GM19239 (cell line): ENCODE measurements at regions not wholly inside any gene's neighbourhood (a gene's known extent, or its start where the extent isn't known, plus 50 kb on each side); places are given as distances from the start of the nearest gene placed in this dataset.
"Not testable (repeated sequence)": the region's sequence is repeated elsewhere in the genome, so short reads cannot be mapped to it uniquely, and the experiment has no call there.

Experiments
- DNase-seq: peaks from one replicate; pipeline ENCODE4 v3.0.0; 2011; ENCODE audit warnings: low spot score; ENCODE audit not compliant: insufficient read length
- FAIRE-seq: peaks from 2 replicates; lab custom pipeline; 2011; peaks lifted over from hg19 to GRCh38; lab: Jason Lieb, UNC

GRCh38 chr5:57751710-57752109 lies 269.1 kb upstream of the ACTBL2 start:
- FAIRE-seq, result no peak
- no peak for DNase-seq

DNA sequence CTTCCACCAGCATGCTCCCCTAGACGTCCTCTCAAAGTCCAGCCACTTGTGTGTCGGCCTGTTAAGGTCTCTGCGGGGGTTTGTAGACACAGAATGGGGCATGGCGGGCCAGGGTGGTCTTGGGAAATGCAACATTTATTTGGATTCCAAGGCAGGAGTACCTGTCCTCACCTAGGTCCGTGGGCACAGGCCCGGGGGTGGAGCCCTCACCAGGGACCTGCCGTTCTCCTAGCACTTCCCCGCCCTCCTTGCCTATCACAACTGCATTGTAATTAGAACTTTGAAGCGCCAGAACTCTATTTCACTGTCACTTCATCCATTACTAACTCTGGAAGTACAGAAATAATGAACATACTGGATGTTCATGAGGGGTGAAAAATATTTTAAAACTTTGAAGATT lies 268.3 kb upstream of the ACTBL2 start:
- FAIRE-seq, result no peak
- DNase-seq, result no peak

DNA sequence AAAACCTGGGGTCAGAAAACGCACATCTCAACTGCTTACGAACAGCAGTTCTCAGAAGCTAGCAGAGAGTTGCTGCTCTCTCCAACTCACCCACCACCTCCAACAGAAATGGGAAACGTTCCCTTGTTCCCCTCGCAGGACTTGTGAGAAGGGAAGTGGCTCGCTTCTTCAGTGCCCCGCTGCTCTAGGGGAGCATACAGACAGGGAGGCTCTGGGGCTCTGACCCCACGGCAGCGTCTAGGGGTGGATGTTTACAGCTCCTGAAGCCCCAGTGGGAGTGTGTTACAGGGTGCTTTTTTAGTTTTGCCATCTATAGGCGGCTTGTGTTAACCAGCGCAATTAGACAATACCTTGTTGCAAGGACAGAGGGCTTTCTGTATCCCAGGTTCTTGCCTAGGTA lies 267.7 kb upstream of the ACTBL2 start:
- DNase-seq, result no peak
- FAIRE-seq, result no peak

DNA sequence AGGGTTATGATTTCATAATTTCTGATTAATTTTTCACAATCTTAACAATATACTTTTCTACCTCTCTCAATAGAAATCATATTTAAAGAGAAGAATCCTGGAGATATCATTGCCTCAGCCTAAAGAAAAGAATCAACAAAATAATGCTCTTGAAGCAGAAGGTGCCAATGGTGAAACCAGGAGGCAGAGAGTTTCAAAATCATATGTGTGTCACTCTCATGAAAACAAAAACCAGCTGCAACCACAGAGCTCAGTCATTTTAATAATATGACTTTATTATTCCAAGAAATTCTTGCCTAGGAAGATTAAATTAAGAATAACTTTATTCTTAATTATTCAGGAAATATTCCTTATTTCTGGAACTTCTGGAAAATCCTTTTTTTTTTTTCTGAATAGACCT lies 266.8 kb upstream of the ACTBL2 start:
- DNase-seq (no peak), FAIRE-seq (no peak)

GRCh38 chr5:57745700-57746651 lies 263.4 kb upstream of the ACTBL2 start:
- FAIRE-seq (no peak), DNase-seq (no peak)

DNA sequence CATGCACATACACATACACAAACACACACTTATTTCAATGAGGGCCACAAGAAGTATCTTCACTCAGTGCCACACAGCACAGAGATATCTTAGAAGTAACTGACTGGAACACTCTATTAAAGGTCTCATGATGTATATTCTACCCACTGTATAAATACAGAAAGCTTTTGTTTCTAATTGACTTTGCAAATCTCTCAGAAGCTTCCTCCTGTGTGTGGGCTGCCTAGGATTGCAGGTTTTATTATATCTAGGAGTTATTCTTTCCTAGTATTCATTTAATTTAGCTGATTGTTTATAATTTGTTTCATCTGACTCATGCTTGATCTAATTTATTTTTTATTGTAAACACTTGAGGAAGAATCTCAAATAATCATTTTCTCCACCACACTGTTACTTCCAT lies 262.4 kb upstream of the ACTBL2 start:
- DNase-seq (no peak), FAIRE-seq (no peak)

- DNase-seq (no peak), FAIRE-seq (no peak)
Measured at GRCh38 chr5:57741336-57741735, 258.7 kb upstream of the ACTBL2 start.

- DNase-seq (no peak), FAIRE-seq (no peak)
Measured at GRCh38 chr5:57738787-57739186, 256.2 kb upstream of the ACTBL2 start.

GRCh38 chr5:57738301-57738700 lies 255.7 kb upstream of the ACTBL2 start:
- FAIRE-seq, result no peak
- no peak for DNase-seq

DNA sequence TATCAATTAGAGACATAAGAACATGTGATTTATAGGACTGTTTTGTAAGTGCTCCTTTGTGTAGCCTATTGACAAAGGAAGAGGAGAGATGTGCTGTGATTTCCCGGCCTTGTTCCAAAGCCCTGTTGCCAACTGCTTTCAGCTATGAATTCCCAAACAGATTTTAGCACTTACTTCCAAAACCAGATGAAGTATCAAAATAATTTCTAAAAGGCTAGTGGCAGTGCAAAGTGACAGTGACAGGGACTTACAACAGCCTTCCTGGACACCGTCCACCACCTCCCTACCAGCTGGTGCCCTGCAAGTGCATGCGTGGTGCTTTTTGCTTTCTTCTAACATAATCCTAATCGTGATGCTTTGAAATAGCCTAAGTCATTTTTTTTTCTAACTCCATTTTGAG lies 254.1 kb upstream of the ACTBL2 start:
- FAIRE-seq, result no peak
- DNase-seq, result no peak

GRCh38 chr5:57735279-57736153 lies 252.9 kb upstream of the ACTBL2 start:
- FAIRE-seq, DNase-seq: not testable (repeated sequence)

DNA sequence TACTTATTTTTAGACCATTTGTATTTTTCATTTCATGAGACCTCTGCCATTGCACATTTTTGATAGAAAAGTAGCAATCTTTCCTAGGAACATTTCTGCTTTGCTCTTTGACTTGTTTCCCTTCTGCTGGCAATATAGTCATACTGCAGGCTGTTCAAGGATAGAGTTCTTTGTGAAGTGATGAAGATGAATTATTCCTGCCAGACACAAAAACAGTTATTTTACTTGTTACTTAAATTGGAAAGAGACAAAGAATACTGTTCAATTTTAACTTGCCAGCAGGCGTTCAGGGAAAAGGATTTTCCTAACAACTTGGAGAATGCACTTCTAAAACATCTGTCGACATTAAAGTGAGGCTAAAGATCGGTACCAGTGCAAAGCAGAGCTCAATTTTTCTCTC lies 251.7 kb upstream of the ACTBL2 start:
- FAIRE-seq (no peak), DNase-seq (no peak)

DNA sequence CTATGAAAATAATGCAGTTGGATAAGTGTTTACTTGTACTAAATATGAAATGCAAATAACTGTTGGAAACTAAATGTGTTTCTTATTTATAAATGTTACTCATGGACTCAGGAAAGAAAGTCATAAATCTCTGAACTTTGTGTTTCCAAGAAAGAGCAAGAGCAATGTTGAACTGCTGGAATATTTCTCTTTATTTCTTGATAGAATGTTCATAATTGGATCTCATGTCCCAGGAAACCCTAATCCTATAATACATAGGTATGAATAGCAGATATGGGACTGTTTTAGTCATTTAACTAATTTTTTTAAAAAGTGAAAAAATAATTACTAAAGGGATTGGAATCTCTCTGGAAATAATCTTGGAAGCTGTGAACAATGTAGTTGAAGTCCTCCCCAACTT lies 245.0 kb upstream of the ACTBL2 start:
- FAIRE-seq (no peak), DNase-seq (no peak)

DNA sequence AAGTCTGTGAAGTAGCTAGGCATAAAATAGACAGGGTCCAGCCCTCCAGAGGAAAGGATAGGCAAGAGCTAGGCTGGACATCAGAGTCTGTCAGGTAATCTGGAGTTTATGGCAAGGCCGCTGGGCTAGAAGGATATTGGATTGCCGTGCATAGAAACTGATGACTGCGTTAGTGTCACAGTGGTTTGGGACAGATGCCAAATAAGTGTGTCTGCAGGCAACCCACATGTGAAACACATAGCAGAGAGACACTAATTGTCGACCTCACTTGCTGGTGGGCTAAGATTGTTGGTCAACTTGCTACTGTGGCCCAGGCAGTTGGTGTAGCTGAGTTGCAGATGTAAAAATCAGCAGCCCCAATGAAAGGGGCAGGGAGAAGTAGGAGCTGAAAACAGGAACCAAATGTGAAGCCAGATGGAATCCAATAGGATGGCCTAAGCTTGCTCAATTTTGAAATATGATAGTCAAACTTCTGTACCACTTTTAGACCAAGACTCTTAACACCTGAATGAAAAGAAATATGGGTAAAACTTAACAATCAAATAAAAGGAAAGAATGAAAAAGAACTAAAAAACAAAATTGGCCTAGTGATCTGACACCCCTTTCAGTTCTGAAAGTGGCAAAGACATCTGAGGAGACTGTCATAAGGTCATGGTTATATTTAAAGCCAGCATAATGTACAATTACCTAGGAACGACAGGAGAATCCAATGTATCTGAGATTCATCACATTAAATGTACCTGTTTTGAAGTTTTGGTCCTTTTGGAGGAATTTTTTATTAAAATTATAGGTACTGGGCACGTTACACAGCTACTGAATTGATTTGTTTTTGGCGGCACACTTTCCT lies 243.3 kb upstream of the ACTBL2 start:
- DNase-seq (no peak), FAIRE-seq (no peak)

DNA sequence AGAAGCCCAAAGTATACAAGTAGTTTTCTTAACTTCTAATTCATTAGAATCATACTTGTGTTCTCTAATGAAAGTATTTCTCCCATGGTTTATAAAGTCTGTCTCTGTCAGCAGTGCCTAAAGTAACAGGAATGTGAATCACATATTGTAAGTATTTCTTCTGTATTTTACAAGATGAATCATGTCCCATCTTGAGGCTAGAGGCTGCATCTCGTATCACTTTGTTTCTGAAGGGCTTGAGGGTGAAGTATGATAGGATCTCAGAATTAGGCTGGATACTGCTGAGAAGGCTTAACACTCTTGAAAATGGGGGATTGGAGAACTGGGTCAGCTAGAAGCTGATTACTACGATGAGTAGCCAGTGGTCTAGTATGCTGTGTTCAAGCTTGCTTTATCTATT lies 242.2 kb upstream of the ACTBL2 start:
- no peak for DNase-seq
- no peak for FAIRE-seq

GRCh38 chr5:57721226-57721625 lies 238.6 kb upstream of the ACTBL2 start:
- FAIRE-seq, result no peak
- DNase-seq, result no peak

GRCh38 chr5:57720656-57721055 lies 238.0 kb upstream of the ACTBL2 start:
- DNase-seq, result no peak
- FAIRE-seq, result no peak

- FAIRE-seq (no peak), DNase-seq (no peak)
Measured at GRCh38 chr5:57719216-57719615, 236.6 kb upstream of the ACTBL2 start.

- no peak for FAIRE-seq
- no peak for DNase-seq
Measured at GRCh38 chr5:57718155-57718554, 235.5 kb upstream of the ACTBL2 start.

GRCh38 chr5:57717555-57717954 lies 234.9 kb upstream of the ACTBL2 start:
- FAIRE-seq (no peak), DNase-seq (no peak)
